Smooth muscle cell of the brain vasculature (primary cell): ENCODE measurements at regions not wholly inside any gene's neighbourhood (a gene's known extent, or its start where the extent isn't known, plus 50 kb on each side); places are given as distances from the start of the nearest gene placed in this dataset.

ENCODE experiments used
- DNase-seq: peaks from one replicate; pipeline ENCODE4 v3.0.0-alpha.2; 2012; ENCODE audit warnings: low read depth, low spot score

- DNase-seq, result peak; percentile 10
Observed at GRCh38 chr3:168847291-168847883, 751.7 kb upstream of the GOLIM4 start.

DNA sequence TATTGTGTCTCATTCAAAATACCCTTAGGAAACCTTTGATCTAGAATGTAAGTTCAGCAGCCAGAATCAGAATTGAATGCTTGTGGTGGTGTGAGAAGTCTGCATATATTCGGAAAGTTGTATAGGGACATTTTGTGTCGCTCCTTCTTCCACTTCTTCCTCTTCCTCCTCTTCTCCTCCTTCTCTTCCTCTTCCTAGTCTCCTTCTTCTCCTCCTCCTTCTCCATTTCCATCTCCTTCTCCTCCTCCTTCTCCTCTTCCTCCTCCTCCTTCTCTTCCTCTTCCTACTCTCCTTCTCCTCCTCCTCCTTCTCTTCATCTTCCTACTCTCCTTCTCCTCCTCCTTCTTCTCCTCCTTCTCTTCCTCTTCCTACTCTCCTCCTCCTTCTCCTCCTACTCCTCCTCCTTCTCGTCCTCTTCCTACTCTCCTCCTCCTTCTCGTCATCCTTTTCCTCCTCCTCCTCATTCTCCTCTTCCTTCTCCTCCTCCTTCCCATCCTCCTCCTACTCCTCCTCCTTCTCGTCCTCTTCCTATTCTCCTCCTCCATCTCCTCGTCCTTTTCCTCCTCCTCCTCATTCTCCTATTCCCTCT, 749.3 kb upstream of the GOLIM4 start:
- no peak for DNase-seq

DNA sequence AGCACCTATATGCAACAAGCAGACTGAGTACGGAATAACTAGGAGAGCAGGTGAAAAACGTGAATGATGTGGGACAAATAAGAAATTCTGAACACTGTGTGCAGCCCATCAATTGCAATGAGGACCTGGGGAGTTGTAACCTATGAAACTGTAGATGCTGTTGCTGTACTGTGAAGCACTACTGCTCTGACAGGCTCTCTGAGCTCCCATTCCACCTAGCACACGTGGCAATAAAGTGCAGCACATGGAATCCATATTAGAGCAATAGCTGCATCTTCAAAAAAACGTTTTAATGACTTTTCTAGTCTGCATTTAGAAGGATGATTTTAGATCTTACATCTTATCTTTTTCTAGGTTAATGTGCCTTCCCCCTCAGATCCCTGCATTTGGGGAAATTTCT, 748.7 kb upstream of the GOLIM4 start:
- no peak for DNase-seq

DNA sequence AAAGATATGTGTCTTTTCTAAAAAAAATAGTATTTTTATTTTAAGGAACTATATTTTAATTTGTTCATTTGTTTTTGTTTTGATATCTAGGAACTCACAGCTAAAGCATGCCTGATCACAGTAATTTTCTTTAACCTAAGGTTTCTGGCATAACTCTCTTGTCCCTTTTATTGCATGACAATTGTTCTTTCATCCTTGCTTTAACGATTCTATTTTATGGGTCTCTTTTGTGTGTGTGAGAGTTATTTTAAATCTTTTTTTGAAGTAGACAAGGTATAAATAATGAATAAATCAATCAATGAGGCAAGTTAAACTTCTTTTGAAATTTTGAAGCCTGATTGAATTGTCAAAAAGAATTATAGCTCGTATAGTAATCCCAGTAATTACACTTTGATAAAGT, 747.8 kb upstream of the GOLIM4 start:
- DNase-seq, result no peak

DNA sequence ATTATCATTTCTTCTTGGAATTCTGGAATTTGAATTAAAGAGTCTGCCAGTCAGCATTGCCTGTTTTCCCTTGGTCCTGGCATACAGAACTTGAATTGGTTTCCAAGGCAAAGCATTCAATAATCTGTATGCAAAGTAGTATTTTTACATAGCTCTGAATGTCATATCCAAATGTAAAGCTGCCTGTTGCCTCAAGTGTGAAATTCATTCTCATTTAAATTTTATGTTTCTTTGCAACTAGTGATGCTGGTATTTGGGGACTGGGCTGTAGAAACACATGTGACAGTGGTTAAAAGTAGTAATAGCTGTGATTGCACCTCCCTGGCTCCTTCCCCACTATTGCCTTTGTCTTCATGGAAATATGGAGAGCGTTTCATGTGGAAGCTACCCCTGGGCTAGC, 743.9 kb upstream of the GOLIM4 start:
- DNase-seq, result no peak

GRCh38 chr3:168834558-168834957, 738.8 kb upstream of the GOLIM4 start:
- no peak for DNase-seq

- DNase-seq, result no peak
Observed at GRCh38 chr3:168828943-168829342, 733.2 kb upstream of the GOLIM4 start.

- no peak for DNase-seq
Observed at GRCh38 chr3:168828536-168828935, 732.8 kb upstream of the GOLIM4 start.

GRCh38 chr3:168828014-168828413, 732.3 kb upstream of the GOLIM4 start:
- DNase-seq, result no peak

- DNase-seq, result no peak
Observed at GRCh38 chr3:168824107-168824506, 728.4 kb upstream of the GOLIM4 start.

GRCh38 chr3:168823466-168823865, 727.7 kb upstream of the GOLIM4 start:
- DNase-seq, result no peak

- DNase-seq, result no peak
Observed at GRCh38 chr3:168820810-168821415, 725.2 kb upstream of the GOLIM4 start.

GRCh38 chr3:168817177-168817576, 721.5 kb upstream of the GOLIM4 start:
- DNase-seq, result no peak

DNA sequence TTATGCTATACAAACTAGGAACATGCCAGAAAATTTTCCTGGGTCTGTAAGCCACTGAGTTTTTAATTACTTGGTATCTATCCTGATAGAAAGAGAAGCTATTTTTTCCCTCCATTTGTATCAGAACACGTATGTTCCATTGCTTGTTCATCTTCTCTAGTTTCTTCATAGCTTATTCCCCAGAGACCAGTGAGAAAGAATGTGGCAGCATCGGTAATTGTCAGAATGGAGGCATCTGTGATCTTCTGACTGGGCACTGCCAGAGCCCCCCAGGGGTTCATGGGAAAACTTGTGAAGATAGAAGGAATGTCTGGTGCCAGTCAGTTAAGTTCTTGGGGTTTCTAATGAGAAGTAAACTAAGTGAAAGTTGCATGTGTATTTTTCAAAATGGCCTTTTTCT, 720.2 kb upstream of the GOLIM4 start:
- no peak for DNase-seq

DNA sequence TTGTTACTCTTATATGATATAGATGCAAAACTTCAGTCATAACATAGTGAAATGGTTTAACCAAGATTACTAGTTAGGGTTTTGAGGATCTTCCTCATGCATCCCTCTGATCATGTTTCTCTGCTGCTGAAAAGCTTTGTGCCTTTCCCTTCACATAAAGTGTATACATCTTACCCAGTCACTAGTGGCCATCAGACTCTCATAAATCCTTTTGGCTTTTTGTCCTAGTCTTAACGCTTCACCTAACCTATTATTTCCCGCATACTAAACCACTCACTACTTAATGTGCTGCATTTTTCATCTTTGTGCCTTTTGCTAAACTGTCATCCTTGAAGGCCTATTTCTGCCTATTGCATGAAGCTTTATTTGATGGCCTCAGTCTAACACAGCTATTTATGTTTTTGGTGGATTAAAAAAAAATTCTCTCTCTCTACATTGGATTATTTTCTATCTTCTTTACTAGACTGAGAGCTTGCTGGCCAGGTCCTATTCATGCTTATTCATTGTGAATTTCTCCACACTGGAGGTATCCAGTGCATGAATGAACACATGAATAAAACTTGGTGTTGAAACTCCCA, 717.6 kb upstream of the GOLIM4 start:
- DNase-seq, result no peak

DNA sequence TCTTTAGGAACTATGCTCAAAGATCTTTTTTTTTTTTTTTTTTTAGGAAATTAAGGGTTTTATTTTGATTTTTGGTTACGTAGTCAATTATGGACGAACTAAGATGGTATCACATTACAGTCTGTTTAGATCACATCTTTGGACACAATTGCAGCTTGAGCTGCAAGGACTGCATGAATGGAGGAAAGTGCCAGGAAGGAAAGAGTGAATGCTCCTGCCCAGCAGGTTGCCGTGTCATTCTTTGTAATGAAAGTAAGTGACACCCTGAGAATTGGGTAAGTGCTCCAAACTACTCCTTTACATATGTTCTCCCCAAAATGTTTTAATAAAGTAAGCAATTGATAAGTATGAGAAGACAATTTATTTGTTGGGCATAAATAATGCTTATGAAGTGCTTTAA, 716.5 kb upstream of the GOLIM4 start:
- no peak for DNase-seq

DNA sequence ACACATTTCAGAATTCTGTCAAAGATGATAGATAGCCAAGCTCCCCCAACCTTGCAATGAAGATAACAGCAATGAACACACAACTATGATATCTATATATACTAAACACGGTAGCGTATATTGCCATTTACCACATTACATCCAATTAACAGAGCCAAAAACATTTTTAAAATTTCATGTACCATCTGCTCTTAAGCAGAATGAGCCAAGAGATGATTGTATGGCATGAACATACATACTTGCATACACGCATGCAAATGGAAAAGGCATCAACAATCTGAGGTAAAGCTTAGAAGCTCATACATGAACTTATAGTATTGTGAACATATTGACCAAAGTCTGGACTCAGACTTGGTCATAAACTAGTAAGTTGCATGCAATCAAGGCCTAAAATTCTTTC, 712.9 kb upstream of the GOLIM4 start:
- DNase-seq, result no peak

DNA sequence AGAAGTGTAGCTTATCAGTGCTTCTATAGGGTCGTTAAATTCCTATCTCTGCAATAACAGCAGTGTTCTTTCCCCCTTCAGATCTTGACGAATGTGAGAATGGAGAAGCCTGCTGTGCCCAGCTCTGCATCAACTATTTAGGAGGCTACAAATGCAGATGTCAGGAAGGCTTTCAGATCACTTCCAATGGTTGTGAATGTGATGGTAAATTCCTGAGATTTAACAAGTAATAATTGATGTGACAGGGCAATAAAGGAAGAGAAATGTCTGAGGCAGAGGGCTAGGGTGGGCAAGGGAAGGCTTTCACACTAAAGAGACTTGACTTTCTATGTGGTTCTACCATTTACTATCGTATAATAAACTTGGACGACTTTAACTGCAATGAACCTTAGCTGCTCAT, 711.7 kb upstream of the GOLIM4 start:
- no peak for DNase-seq

DNA sequence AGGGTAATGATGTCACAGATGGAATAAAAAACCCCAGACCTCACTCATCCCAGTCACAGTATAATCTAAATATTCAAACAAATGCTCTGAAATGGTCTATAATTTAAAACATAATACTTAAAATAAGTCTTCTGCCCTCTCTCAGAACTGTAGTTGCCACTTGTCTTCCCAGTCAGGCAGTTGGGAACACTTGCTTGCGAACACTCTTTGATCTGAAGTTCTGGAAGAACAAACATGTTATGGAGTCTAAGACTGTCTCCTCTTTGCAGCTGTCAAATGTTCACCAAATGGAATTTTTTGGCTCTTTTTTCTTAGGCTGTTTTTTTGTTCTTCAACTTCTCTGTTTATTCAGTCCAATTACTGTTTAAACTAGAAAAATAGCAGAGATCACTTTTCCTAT, 711.1 kb upstream of the GOLIM4 start:
- DNase-seq, result no peak

DNA sequence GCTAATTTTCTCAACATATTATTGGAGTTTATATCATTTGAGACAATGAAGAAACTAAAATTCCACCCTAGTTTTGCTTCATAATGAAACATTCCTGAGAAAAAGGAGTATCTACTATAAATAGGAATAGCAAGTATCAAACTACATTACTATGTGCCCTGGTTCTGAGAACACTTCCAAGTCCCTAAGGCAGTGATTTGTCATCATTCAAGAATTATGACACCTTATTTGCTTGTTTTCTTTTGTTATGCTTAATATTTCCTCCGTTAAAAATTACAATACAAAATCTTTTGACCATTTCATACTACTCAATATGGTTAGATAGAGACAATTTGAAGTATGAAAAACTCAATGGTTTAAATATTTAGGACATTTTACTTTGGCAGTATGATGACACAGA, 707.8 kb upstream of the GOLIM4 start:
- DNase-seq, result no peak

GRCh38 chr3:168802766-168803165, 707.0 kb upstream of the GOLIM4 start:
- no peak for DNase-seq

DNA sequence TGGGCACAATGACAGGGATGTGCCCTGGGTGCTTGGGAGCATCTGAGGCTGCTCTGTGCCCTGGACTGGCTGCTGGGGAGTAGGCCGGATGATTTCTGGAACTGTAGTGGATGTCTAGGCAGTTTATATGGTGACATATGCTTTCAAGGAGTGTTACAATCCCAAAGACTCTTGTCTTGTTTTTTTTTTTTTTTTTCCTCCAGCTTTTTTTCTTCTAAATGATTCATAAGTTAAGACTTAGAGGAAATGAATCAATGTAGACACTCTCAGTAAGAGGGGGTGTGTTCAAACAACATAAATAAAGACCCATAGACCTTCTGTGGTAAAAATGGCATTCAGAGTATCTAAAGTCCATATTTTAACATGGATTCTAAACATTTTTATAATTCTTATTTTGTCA, 706.1 kb upstream of the GOLIM4 start:
- no peak for DNase-seq

DNA sequence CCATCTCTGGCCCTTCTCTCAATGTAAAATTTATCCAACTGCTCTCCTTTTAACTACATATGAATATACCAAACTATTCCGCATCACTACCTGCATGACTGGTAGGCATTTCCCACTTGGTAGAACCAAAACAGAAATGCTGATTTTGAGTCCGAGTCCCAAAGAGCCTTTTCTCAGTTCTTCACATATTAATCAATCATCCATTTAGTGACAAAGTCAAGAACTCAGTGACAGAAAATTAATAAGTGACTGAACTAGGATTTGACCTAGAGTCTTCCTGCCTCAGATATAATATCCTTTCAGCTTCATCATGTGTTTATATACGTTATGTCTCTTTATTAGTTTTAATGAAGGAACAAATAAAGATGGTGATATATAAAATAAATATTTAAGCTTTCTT, 700.6 kb upstream of the GOLIM4 start:
- no peak for DNase-seq
